Testis (tissue), 2 donors: ENCODE measurements at regions not wholly inside any gene's neighbourhood (a gene's known extent, or its start where the extent isn't known, plus 50 kb on each side); places are given as distances from the start of the nearest gene placed in this dataset.

ENCODE experiments used
- CTCF ChIP-seq, 3 experiments: fragments of 450-650 bp in 2 of 3; fragments of 200-600 bp in 1 of 3; sonication (generic) in 1 of 3; IDR thresholded peaks; one replicate each; pipeline ENCODE4 v1.5.1; 2016 to 2019; ENCODE audit warnings: antibody characterized with exemption in 3 of 3, mild to moderate bottlenecking in 2 of 3, moderate library complexity in 1 of 3
- POLR2A ChIP-seq: fragments of 450-650 bp; IDR thresholded peaks from one replicate; pipeline ENCODE4 v1.6.1; 2017; ENCODE audit warnings: antibody characterized with exemption, mild to moderate bottlenecking, moderate library complexity

GRCh38 chr2:48189552-48190228 lies 124.8 kb upstream of the FOXN2 start:
- TF ChIP-seq CTCF (IDR thresholded peaks at IDR 0.05) (no peak), POLR2A (no peak)
